22Rv1 (cell line): ENCODE measurements at regions not wholly inside any gene's neighbourhood (a gene's known extent, or its start where the extent isn't known, plus 50 kb on each side); places are given as distances from the start of the nearest gene placed in this dataset.

Experiments used
- ZFX ChIP-seq: fragments of 450-650 bp; IDR thresholded peaks from 2 replicates; pipeline ENCODE4 v1.6.1; 2017; ENCODE audit warnings: antibody characterized with exemption, borderline replicate concordance
- TF ChIP-seq, protein P1 (sequence below): fragments of 450-650 bp; IDR thresholded peaks from 2 replicates; pipeline ENCODE4 v1.5.1; 2017; ENCODE audit warnings: mild to moderate bottlenecking

DNA sequence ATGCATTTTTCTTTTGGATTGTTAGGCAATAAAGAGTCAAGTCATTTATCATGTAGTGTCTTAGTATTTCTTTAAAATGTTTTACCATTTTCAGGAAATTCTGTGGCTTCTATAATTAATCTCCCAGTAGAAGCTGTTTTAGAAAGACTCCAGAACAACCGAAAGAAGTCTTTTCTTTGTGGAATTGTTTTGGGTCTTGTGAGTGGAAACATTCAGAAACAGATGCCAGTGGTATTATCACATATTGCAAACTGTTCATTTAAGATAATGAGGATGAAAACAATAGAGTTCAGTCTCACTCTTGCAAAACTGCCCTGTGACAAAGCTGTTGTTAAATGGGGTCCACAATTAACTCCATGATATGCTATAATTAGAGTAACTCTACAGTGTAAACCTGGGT lies 211.2 kb upstream of the KIT start:
- TF ChIP-seq, protein P1, sequence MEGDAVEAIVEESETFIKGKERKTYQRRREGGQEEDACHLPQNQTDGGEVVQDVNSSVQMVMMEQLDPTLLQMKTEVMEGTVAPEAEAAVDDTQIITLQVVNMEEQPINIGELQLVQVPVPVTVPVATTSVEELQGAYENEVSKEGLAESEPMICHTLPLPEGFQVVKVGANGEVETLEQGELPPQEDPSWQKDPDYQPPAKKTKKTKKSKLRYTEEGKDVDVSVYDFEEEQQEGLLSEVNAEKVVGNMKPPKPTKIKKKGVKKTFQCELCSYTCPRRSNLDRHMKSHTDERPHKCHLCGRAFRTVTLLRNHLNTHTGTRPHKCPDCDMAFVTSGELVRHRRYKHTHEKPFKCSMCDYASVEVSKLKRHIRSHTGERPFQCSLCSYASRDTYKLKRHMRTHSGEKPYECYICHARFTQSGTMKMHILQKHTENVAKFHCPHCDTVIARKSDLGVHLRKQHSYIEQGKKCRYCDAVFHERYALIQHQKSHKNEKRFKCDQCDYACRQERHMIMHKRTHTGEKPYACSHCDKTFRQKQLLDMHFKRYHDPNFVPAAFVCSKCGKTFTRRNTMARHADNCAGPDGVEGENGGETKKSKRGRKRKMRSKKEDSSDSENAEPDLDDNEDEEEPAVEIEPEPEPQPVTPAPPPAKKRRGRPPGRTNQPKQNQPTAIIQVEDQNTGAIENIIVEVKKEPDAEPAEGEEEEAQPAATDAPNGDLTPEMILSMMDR, result no peak
- TF ChIP-seq ZFX, result no peak
